ENCODE measurements at regions not wholly inside any gene's neighbourhood (a gene's known extent, or its start where the extent isn't known, plus 50 kb on each side); places are given as distances from the start of the nearest gene placed in this dataset.
"Not testable (repeated sequence)": the region's sequence is repeated elsewhere in the genome, so short reads cannot be mapped to it uniquely, and the experiment has no call there.

- DNase-seq (ENCODE audit: low spot score): no peak
These were observed 298.0 kb upstream of the CTNNB1 start for GRCh38 chr3:40901298-40901697.

GRCh38 chr3:40901796-40902195 is 297.5 kb upstream of the CTNNB1 start:
- no peak for DNase-seq (ENCODE audit: low spot score)

GRCh38 chr3:40907907-40908465 is 291.3 kb upstream of the CTNNB1 start:
- DNase-seq (ENCODE audit: low spot score): not testable (repeated sequence)

- no peak for DNase-seq (ENCODE audit: low spot score)
These were observed 290.7 kb upstream of the CTNNB1 start for GRCh38 chr3:40908612-40909011.

GRCh38 chr3:40911264-40911663 is 288.0 kb upstream of the CTNNB1 start:
- no peak for DNase-seq (ENCODE audit: low spot score)

GRCh38 chr3:40911928-40912327 is 287.4 kb upstream of the CTNNB1 start:
- no peak for DNase-seq (ENCODE audit: low spot score)

- DNase-seq (ENCODE audit: low spot score): no peak
These were observed 286.8 kb upstream of the CTNNB1 start for GRCh38 chr3:40912461-40912860.

- no peak for DNase-seq (ENCODE audit: low spot score)
These were observed 286.1 kb upstream of the CTNNB1 start for GRCh38 chr3:40913192-40913591.

GRCh38 chr3:40913641-40914040 is 285.7 kb upstream of the CTNNB1 start:
- no peak for DNase-seq (ENCODE audit: low spot score)

GRCh38 chr3:40914475-40914874 is 284.8 kb upstream of the CTNNB1 start:
- no peak for DNase-seq (ENCODE audit: low spot score)

- no peak for DNase-seq (ENCODE audit: low spot score)
These were observed 283.9 kb upstream of the CTNNB1 start for GRCh38 chr3:40915346-40915865.

- no peak for DNase-seq (ENCODE audit: low spot score)
These were observed 279.3 kb upstream of the CTNNB1 start for GRCh38 chr3:40920041-40920440.

- DNase-seq (ENCODE audit: low spot score): no peak
These were observed 278.1 kb upstream of the CTNNB1 start for GRCh38 chr3:40921251-40921650.

- no peak for DNase-seq (ENCODE audit: low spot score)
These were observed 276.2 kb upstream of the CTNNB1 start for GRCh38 chr3:40923143-40923542.

GRCh38 chr3:40923651-40924050 is 275.7 kb upstream of the CTNNB1 start:
- no peak for DNase-seq (ENCODE audit: low spot score)

GRCh38 chr3:40924559-40925141 is 274.7 kb upstream of the CTNNB1 start:
- no peak for DNase-seq (ENCODE audit: low spot score)

GRCh38 chr3:40925231-40925630 is 274.1 kb upstream of the CTNNB1 start:
- DNase-seq (ENCODE audit: low spot score): no peak

GRCh38 chr3:40930131-40930538 is 269.2 kb upstream of the CTNNB1 start:
- DNase-seq (ENCODE audit: low spot score): no peak

- DNase-seq (ENCODE audit: low spot score): no peak
These were observed 268.5 kb upstream of the CTNNB1 start for GRCh38 chr3:40930756-40931155.

GRCh38 chr3:40938591-40938990 is 260.7 kb upstream of the CTNNB1 start:
- no peak for DNase-seq (ENCODE audit: low spot score)

- no peak for DNase-seq (ENCODE audit: low spot score)
These were observed 260.1 kb upstream of the CTNNB1 start for GRCh38 chr3:40939030-40939740.

GRCh38 chr3:40939741-40940130 is 259.6 kb upstream of the CTNNB1 start:
- no peak for DNase-seq (ENCODE audit: low spot score)

- DNase-seq (ENCODE audit: low spot score): no peak
These were observed 258.7 kb upstream of the CTNNB1 start for GRCh38 chr3:40940651-40941050.
